Activated CD4-positive, alpha-beta T cell treated with anti-CD3 and anti-CD28 coated beads, Interleukin-2, amount 50 U/mL, for 4 hours (primary cell): ENCODE measurements at regions not wholly inside any gene's neighbourhood (a gene's known extent, or its start where the extent isn't known, plus 50 kb on each side); places are given as distances from the start of the nearest gene placed in this dataset.
"Not testable (repeated sequence)": the region's sequence is repeated elsewhere in the genome, so short reads cannot be mapped to it uniquely, and the experiment has no call there.

Source experiments
- DNase-seq, 2 experiments: peaks; one replicate each; pipeline ENCODE4 v3.0.0-alpha.2; 2020

GRCh38 chr4:177957596-177958360, 515.5 kb upstream of the AGA start:
- DNase-seq, result no peak

GRCh38 chr4:177960566-177960965, 518.3 kb upstream of the AGA start:
- no peak for DNase-seq

GRCh38 chr4:177961761-177962380, 519.6 kb upstream of the AGA start:
- no peak for DNase-seq

- no peak for DNase-seq
Measured at GRCh38 chr4:177964061-177964460, 521.8 kb upstream of the AGA start.

- DNase-seq, result no peak
Measured at GRCh38 chr4:177964693-177965168, 522.5 kb upstream of the AGA start.

GRCh38 chr4:177967328-177967727, 525.1 kb upstream of the AGA start:
- no peak for DNase-seq

- no peak for DNase-seq
Measured at GRCh38 chr4:177968817-177969442, 526.7 kb upstream of the AGA start.

- no peak for DNase-seq
Measured at GRCh38 chr4:177974461-177974860, 532.2 kb upstream of the AGA start.

GRCh38 chr4:177975315-177975987, 533.2 kb upstream of the AGA start:
- DNase-seq, result no peak

- DNase-seq, result no peak
Measured at GRCh38 chr4:177986236-177986635, 544.0 kb upstream of the AGA start.

GRCh38 chr4:177987896-177988295, 545.7 kb upstream of the AGA start:
- DNase-seq, result no peak

GRCh38 chr4:177989503-177990201, 547.4 kb upstream of the AGA start:
- DNase-seq, result no peak

- no peak for DNase-seq
Measured at GRCh38 chr4:178003098-178003657, 560.9 kb upstream of the AGA start.

GRCh38 chr4:178010596-178010995, 568.4 kb upstream of the AGA start:
- no peak for DNase-seq

GRCh38 chr4:178015046-178015445, 572.8 kb upstream of the AGA start:
- not testable (repeated sequence) for DNase-seq

GRCh38 chr4:178026999-178027398, 584.8 kb upstream of the AGA start:
- DNase-seq, result no peak

- DNase-seq, result no peak
Measured at GRCh38 chr4:178027796-178028195, 585.6 kb upstream of the AGA start.

- no peak for DNase-seq
Measured at GRCh38 chr4:178028481-178028880, 586.2 kb upstream of the AGA start.

- DNase-seq, result no peak
Measured at GRCh38 chr4:178037459-178038214, 595.4 kb upstream of the AGA start.

GRCh38 chr4:178056996-178057395, 614.8 kb upstream of the AGA start:
- no peak for DNase-seq

GRCh38 chr4:178063568-178063967, 621.3 kb upstream of the AGA start:
- DNase-seq, result no peak
